NCI-H1417 treated with DMSO at 0.1 percent for 48 hours (cell line): ENCODE measurements at regions not wholly inside any gene's neighbourhood (a gene's known extent, or its start where the extent isn't known, plus 50 kb on each side); places are given as distances from the start of the nearest gene placed in this dataset.

ENCODE experiments used
- DNase-seq: peaks from one replicate; lab custom pipeline; 2025; lab: John Stamatoyannopoulos, UW

DNA sequence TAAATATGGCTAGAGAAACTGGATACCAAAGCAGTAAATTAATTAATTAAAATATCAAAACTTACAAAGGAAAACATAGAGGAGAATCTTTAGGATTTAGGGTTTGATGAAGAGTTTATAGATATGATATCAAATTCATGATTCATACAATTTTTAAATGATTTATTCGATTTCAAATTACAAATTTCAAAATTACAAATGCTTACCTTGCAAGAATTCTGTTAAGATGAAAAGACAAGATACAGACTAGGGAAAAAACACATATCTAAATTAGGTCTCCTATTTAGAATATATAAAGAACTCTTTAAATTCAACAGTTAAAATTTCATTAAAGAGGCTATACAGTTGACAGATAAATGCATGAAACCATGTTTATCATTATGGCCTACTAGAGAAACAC is 930.7 kb downstream of the ZPLD1 start:
- no peak for DNase-seq

DNA sequence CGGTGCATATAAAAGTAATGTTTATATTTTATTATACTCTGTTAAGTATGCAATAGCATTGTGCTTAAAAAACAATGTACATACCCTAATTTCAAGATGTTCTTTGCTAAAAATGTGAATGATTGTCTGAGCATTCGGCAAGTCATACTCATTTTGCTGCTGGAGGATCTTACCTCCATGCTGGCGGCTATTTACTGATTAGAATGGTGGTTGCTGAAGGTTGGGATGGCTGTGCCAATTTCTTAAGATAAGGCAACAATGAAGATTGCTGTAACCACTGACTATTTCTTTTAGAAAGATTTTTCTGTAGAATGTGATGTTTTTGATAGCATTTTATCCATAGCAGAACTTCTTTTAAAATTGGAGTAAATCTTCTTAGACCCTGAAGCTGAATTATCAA is 932.7 kb downstream of the ZPLD1 start:
- DNase-seq = no peak

DNA sequence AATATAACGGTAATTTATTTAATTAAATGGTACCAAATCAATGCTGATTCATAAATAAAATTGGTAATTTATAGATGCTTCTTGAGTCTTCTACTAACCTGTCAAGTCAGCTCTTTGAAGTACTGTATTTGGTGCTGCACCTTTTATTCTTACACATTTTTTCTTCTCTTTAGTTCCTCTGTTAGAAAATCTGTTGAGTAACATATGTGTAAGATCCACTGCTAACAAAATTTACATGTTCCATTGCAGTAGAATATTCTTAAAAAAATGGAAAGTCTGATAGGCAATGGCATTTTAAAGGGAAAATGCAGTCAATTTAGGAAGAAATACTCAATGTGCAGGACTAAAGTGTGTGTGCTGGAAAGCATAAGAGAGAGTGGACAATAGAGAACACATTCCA is 936.6 kb downstream of the ZPLD1 start:
- no peak for DNase-seq

DNA sequence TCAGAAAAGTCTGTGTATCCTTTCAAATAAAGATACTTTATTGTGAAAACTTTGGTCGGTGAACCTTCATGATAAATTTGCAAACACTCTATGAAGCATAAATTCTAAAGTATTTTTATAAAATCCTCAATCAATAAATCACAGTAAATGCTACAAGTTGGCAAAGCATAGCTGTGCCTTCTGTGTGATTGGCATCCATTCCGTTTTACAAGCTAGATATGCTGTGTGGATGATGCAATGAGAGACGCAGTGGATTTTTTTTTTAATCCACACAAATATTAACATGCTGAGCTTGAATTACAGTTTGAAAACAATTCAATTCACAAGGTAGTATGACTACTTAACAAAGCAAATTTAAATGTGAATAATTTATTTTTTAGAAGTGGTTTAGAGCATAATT is 937.2 kb downstream of the ZPLD1 start:
- no peak for DNase-seq

DNA sequence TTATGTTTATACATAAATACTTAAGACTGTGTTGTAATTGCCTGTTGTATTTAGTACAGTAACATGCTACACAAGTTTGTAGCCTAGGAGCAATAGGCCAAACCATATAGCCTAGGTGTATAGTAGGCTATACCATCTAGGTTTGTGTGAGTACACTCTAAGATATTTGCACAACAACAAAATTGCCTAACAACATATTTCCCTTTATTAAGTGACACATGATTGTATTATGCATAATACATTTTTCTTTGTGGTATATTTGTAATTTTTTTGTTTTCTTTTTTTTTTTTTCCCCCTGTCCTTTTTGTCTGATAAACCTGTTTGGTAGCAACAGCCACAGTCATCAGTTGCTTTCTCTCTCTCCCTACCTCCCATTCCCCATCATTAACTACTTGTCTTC is 945.6 kb downstream of the ZPLD1 start:
- no peak for DNase-seq

DNA sequence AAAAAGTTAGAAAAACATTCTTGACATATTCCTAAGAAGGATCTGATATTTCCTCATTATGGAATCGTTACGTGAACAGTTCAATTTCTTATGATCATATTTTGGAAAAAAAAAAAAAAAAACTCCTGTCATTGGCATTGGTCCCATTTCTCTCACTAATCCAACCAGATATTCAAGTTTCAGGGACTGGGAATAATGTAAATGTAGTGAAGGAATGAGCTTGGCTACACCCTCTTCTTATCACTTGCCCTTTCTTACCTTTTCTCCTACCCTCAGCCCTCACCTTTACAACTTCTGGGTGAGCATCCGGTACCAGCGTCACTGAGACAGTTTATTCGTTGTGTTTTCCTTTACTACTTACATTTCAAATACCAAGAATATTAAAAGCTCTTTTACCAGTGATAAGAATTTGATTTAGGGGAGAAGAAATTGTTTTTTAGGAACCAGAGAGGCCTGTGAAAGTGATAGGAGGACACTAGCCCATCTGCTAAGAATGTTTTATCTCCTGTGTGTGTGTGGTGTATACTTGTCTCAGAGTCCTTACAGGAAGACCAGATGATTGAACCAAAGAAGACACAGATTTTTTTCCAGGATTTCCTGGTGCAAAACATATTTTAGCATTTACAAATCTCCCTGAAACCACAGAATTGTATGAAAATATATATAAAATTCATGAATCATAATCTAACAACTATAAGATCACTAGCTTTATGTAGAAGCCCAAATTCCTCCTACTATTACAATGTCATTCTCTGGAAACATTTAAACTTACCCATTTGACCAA is 946.7 kb downstream of the ZPLD1 start:
- no peak for DNase-seq

DNA sequence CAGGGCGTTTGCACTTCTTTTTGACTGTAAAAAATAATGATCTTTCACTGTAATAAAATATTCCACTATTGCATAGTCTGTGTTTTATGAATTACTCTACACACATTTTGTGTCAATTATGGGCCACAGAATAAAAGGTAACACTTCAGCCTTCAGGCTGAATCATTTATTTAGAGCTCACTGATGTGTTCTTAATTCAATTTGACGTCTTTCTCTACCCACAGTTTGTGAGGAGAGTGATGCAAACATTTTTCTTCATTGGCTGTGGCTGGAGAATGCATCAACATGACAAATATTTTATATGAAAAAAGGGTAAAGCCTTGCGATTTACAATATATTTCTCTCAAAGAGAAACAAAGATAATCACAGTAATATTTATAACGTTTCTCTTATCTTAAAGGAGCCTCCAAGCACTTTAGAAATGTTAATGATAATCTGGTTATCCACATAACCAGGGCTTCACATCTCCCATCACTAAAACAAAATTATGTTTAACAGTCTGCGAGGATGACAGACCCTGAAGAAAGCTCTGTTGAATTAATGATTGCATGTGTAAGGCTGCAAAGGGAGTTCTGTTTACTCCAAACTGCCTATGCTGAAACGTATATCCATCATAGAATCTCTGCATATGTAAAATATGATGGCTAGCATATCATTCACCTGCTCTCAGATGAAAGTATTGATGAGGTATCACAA is 951.3 kb downstream of the ZPLD1 start:
- no peak for DNase-seq

DNA sequence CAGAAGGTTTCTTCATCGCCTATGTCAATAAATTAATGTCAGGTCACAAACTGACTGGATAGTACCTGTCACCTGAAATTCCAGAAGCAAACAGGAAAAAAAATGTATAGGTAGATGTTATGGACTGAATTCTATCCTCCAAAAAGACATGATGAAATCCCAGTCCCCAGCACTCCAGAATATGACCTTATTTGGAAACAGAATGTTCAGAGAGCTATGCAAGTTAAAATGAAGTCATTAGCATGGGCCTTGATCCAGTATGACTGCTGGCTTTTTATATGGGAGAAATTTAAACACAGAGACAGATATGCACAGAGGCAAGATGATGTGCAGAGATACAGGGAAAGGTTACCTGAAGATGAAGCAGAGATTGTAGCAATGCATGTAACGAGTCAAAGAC is 953.4 kb downstream of the ZPLD1 start:
- no peak for DNase-seq

DNA sequence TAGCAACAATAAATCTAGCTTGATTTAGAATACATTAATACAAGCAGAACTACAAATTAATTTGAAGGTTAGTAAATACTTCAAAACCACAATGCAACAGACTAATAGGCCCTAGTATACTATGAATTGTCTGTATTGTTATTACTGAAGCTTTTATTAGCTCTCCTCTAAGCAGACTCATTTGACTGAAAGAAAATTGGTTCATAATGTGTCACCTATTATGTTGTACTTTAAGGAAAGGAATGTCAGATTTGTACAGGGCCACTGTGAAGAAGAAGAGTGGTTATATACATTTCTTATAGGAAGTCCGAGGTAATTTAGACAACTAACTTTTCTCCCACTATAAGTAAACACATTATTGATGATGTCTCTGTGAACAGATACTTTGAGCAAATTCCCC is 954.5 kb downstream of the ZPLD1 start:
- DNase-seq = no peak

DNA sequence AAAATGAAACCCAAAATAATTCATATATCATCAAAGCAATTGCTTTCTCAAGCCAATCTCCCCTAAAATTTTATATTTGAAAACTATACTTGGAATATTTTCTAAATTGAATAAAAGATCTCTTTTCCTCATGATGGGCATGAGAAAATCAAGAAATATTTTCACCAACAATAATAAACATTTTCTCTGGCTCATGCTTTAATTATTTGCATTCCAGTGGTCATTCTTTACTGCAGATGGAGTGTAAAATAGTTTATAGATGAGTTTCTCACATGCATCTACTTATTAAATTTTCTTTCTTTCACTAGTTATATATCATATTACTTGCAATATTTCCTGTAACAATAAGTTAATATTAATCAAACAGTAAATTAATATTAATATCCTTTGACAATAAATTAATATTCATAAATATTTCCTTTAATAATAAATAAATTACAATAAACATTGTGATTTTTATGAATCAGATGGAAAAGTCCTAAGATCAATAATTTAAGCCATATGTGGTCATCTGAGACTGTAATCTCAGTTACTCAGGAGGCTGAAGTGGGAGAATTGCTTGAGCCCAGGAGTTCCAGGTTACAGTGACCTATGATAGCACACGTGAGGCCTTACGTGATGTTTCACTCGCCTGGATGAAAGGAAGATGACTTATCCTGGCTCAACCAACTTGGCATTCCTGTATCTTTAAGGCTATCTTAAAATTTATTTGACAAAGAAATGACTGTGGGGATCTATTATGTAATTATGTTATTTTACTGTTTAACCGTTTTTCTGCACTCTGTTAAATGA is 958.8 kb downstream of the ZPLD1 start:
- DNase-seq = no peak

DNA sequence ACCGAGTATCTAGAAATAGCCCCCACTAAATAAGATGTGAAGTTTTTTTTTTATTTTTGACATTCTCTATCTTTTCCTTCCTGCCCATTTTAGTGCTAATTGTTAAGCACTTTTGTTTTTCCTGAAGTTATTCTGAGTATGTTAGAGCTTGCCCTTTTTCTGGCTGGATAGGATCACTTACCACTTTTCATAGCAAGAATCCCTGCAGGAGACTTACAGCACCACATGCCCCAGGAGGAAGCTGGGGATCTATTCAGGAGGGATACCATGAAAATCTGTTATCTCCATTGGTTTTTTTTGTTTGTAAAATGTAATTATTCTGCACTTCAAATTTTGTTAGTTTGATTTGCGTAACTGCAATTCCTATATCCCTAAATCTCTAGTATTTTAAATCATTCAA is 968.4 kb downstream of the ZPLD1 start:
- no peak for DNase-seq

DNA sequence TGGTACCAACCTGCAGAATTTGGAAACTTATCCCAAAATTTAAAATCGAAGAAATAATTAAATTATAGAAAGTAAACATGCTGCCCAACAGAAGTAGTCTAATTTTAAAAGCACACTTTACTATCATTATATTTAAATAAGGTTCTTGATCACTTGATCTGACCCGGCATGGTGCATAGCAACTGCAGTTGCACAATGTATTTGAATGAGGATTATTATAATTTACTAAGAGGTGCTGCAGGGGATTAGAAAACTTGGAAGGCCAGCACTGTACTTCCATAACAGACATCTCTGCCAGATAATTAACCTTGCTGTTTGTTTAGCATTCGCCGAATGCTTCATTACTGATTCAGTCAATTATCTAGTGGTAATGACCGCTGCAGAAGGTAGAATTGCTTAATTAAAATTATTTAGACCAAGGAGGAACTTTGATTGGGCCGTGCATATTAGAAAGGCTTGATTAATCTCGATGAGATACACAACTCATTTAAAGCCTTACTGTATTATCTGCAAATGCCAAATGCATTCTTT is 971.6 kb downstream of the ZPLD1 start:
- DNase-seq = no peak

DNA sequence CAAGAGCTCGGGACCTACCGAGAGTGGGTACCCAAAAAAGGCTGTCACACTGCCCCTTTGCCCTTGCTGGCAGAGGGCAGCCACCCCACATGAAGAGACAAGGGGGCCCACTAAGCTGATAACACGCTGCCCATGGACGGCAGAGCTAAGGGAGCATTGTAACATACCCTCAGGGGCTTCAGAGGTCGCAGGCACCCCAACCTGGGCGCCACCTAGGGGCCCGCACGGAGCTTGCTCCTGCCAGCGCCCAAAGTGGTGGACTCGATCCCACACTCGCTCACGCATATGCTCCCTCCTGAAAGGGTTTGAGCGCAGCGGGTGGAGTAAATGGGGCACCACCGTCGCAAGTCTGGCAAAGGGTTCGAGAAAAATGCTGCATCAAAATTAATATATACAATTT is 975.4 kb downstream of the ZPLD1 start:
- DNase-seq = no peak

DNA sequence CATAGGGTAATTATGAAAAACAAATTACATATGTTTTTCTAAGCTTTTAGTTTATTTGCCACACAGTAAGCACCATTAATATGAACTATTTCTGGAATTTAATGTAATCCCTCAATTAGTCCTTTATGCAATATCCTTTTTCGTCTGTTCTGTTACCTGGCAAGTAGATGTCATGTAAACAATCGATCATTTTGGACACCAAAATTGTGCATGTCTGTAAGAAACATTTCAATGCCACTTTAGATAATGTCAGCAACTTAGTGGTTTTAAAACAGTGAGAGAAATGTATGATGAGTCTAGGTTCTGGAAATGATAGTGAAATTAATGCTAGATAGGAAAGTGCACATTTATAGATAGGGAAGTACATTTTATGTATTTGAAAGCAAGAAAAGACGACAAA is 986.6 kb downstream of the ZPLD1 start:
- DNase-seq = no peak

DNA sequence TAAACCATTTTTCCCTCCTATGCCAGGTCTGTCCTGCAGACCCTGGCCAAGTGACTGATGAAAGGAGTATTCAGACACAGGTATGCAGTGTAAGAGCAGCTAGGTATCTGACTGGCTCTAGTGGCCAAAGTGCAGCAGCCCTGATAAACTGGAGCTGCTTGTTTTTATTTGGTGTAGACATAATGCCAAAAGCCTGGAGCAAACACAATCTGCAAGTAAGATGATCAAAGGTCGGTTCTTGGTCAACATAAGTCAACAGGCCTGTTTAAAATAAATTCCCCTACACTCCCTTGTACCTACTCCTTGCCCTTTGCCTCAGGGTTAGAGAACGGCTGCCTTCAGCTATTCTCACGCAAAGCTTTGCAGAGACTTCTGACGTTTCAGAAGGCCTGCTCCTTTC is 1003.1 kb downstream of the ZPLD1 start:
- DNase-seq = no peak

DNA sequence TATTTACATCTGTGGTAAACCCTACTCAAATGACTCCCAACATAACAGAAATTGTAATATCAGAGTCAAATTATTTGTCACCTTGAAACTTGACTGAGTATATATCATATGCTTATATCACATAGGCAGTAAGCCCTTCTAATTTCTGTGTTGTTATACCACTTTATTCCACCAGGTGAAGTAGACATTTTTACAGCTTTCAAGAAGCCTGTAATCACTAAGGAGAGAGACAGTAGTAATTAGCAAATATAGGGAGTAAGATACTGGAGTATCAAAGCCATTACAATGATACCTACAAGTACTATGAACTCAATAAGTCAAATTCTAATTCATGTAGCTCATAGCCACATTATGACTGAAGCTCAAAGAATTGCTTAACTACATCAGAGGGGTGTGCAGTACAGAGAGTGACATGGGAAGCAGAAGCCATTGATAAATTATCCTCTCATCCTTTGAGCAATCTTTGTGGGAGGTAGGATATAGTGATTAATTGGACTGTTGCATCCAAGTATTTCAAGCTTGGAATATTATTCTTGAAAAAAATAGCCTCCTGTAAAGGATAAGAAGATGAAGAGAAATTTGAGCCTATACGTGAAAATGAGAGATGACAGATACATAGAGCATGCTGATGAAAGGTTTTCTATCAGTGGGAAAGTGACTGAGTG is 1005.9 kb downstream of the ZPLD1 start:
- no peak for DNase-seq

DNA sequence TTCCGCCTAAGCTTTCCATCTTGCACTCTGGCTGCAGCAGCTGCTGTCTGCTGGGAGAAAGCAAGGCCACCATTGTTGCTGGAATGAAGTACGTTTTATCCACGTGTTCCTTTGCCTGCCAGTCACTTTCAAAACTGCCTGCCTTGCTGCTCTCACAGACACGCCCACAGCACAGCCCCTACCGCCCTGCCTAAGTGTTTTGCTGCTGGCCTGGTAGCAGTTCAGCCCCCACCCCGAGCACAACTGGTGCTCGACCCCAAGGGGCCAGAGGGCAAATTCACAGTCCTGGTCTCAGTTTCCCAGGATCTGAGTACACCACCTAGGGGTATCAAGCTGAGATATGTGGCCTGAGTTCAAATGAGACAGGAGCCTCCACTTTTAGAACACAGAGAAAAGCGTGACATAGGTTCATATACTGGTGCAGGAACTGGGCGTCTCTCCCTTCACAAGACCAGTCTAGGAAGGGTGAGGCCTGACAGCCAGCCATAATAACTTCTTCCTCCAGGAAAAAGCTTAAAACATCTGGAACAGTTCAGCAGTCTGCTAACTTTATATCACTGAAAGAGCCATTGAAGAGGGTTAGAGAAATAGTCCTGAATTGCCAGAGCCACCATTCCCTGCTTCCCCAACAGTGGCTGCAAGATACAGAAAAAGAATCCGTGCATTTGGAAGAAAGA is 1012.3 kb downstream of the ZPLD1 start:
- no peak for DNase-seq

DNA sequence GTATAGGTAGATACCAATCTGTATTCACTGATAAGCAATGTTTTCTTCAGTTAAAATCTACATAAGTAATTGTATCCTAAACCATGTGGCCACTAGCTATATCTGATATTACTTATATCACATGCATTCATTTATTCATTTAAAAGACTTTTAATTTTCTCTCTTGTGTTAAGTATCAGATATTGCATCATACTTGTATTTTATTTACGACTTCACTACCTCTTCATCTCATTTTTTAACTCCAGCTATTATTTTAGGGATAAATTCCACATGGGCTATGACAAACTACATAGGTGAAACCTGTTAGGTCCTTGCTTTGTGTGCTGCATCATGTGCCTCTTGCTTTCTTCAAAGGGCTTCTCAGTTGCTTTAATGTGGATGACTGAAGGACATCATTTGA is 1018.3 kb downstream of the ZPLD1 start:
- DNase-seq = no peak

DNA sequence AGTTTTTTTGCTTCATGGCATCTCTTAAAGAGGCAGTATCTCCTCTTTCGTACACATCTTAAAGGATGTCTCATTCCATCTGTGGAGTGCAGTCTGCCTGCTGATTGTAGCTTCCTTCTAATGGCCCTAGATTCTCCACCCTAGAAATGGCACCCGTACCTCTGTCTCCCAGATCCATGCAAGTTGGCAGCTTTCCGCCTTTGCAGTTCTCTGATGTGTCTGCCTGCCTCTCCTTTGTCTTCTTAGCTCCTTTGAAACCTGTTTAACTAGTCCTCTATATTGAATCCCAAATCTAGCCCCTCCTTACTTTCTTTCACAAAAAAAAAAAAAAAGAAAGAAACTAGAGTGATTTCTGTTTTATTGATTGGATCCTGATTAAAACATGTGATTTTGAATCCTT is 1025.0 kb downstream of the ZPLD1 start:
- no peak for DNase-seq

DNA sequence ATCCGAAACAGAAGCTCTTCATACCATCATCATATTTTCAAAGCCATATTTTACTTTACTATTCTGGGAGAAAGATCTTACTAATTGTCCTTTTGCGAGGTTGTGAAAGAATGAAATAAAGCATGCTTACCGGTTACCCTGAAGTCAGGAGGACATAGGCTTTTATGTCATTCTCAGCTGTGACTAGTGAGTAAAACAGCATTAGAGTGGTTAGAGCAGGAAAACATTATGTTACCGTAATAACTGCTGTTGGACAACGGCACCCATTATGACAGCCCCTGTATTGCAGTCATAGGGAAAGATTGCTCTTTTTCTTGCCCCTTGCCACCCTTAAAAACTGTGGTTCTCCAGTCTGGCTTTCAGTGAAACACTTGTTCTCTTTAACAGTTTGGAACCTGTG is 1035.7 kb downstream of the ZPLD1 start:
- no peak for DNase-seq

DNA sequence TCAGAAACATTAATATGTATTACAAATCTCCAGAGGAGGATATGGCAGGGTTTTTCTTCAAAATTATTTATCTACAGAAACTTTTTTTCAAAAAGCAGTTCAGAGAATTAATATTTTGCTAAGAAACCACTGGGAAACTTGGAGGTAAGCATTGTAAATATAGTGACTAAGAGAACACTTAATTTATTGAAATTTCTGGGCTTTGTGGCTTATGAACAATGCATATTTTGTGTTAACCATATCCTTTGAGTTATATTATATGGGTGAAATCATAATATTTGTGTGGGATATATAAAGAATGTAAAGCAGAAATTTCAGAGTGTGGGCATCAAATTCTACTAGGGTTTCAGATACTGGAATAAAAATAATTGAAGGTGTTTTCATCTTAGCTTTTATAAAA is 1059.2 kb downstream of the ZPLD1 start:
- no peak for DNase-seq

DNA sequence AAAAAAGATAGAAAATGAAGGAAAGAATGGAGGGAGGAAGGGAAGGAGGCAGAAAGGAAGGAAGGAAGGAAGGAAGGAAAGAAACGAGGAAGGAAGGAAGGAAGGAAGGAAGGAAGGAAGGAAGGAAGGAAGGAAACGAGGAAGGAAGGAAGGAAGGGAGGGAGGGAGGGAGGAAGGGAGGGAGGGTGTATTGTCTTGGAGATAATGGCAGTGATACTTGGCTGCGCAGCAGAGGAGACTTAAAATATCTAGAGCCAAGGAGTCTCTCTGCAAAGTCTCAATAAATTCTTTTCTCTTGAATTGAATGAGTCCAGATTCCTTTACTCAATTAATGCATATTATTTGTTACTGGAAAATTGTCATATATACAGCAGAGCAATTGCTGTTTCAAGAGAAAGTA is 1059.7 kb downstream of the ZPLD1 start:
- DNase-seq = no peak
